ENCODE measurements at regions not wholly inside any gene's neighbourhood (a gene's known extent, or its start where the extent isn't known, plus 50 kb on each side); places are given as distances from the start of the nearest gene placed in this dataset.

- TF ChIP-seq ZNF563 (CRISPR knock-in tag; IDR thresholded peaks at IDR 0.05) (no peak), POLR2A (IDR thresholded peaks at IDR 0.05; ENCODE audit: insufficient read depth in 1 of 2, low read depth in 2 of 2, low read length in 2 of 2) (no peak), TCF7 (IDR thresholded peaks at IDR 0.05; ENCODE audit: low read depth) (no peak), GABPA (IDR thresholded peaks at IDR 0.05; ENCODE audit: low read depth, low read length) (no peak), GABPA (CRISPR knock-in tag; IDR thresholded peaks at IDR 0.05; ENCODE audit: low read depth) (no peak), NRL (CRISPR knock-in tag; IDR thresholded peaks at IDR 0.05; ENCODE audit: borderline replicate concordance) (no peak), EZH2 (conservative IDR thresholded peaks at IDR 0.05; ENCODE audit: low read depth, low read length) (no peak), SMC3 (IDR thresholded peaks at IDR 0.05; ENCODE audit: low read length) (no peak), NCOR1 (IDR thresholded peaks at IDR 0.05; ENCODE audit: borderline replicate concordance, low read length) (no peak)
Observed at GRCh38 chr1:56222914-56223540, 356.3 kb downstream of the PLPP3 start.
